Germinal center (tissue), 1 donor: ENCODE measurements at regions not wholly inside any gene's neighbourhood (a gene's known extent, or its start where the extent isn't known, plus 50 kb on each side); places are given as distances from the start of the nearest gene placed in this dataset.

ENCODE experiments used
- DNase-seq: peaks from one replicate; pipeline ENCODE4 v3.0.0; 2012; ENCODE audit warnings: mixed read lengths, low spot score

- no peak for DNase-seq
Observed at GRCh38 chr3:150165396-150166094, 194.8 kb upstream of the PFN2 start.

- DNase-seq: no peak
Observed at GRCh38 chr3:150161011-150161410, 190.3 kb upstream of the PFN2 start.

GRCh38 chr3:150158943-150159625 lies 188.4 kb upstream of the PFN2 start:
- no peak for DNase-seq

- DNase-seq: no peak
Observed at GRCh38 chr3:150152567-150152966, 181.9 kb upstream of the PFN2 start.

- no peak for DNase-seq
Observed at GRCh38 chr3:150150633-150151032, 179.9 kb upstream of the PFN2 start.

- DNase-seq: no peak
Observed at GRCh38 chr3:150149651-150150051, 179.0 kb upstream of the PFN2 start.

- no peak for DNase-seq
Observed at GRCh38 chr3:150148227-150148626, 177.5 kb upstream of the PFN2 start.

- no peak for DNase-seq
Observed at GRCh38 chr3:150147776-150148175, 177.1 kb upstream of the PFN2 start.

- no peak for DNase-seq
Observed at GRCh38 chr3:150146991-150147761, 176.5 kb upstream of the PFN2 start.

- DNase-seq: no peak
Observed at GRCh38 chr3:150145659-150146058, 175.0 kb upstream of the PFN2 start.

- no peak for DNase-seq
Observed at GRCh38 chr3:150144191-150144708, 173.6 kb upstream of the PFN2 start.

GRCh38 chr3:150142936-150143335 lies 172.2 kb upstream of the PFN2 start:
- DNase-seq: no peak

GRCh38 chr3:150141790-150142326 lies 171.2 kb upstream of the PFN2 start:
- DNase-seq: no peak

- DNase-seq: no peak
Observed at GRCh38 chr3:150140614-150141321, 170.1 kb upstream of the PFN2 start.

- no peak for DNase-seq
Observed at GRCh38 chr3:150138824-150139223, 168.1 kb upstream of the PFN2 start.

- DNase-seq: no peak
Observed at GRCh38 chr3:150136242-150136641, 165.5 kb upstream of the PFN2 start.

GRCh38 chr3:150135287-150135721 lies 164.6 kb upstream of the PFN2 start:
- DNase-seq: no peak

GRCh38 chr3:150133293-150133692 lies 162.6 kb upstream of the PFN2 start:
- DNase-seq: no peak

- peak; percentile 36 for DNase-seq
Observed at GRCh38 chr3:150132101-150132749, 161.5 kb upstream of the PFN2 start.

- no peak for DNase-seq
Observed at GRCh38 chr3:150131663-150132062, 161.0 kb upstream of the PFN2 start.

- DNase-seq: no peak
Observed at GRCh38 chr3:150130404-150131100, 159.9 kb upstream of the PFN2 start.
